Dermis blood vessel endothelial cell (primary cell): ENCODE measurements at regions not wholly inside any gene's neighbourhood (a gene's known extent, or its start where the extent isn't known, plus 50 kb on each side); places are given as distances from the start of the nearest gene placed in this dataset.

Source experiments
- DNase-seq: peaks from one replicate; pipeline ENCODE4 v3.0.0; 2010

DNA sequence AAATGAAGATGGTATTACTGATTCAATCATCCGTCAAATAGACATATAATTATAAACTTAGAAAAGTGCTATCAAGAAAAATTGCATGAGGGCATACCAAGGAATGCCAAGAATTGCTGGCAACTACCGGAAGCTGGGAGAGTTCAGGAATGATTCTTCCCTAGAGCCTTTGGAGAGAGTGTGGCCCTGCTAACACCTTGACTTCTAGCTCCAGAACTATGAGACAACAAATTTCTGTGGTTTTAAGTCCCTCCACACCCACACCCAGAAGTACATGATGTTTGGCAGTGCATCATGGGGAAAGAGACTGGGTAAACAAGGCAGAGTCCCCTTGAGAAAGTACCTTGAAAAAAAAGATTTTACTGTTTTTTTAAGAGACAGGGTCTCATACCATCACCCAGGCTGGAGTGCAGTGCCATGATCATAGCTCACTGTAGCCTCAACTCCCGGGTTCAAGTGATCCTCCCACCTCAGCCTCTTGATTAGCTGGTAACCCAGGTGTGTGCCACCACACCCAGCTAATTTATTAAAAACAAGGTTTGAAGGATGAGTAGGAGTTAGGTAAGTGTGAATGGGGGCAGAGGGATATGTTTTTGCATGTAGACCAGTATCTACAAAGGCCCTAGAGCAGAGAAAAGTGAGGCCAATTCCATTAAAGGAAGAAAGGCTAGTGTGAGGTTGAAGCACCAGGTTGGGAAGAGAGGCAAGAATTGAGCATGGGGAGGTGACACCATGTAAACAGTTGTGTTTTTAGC lies 53.1 kb downstream of the GSX2 start:
- DNase-seq, result no peak

DNA sequence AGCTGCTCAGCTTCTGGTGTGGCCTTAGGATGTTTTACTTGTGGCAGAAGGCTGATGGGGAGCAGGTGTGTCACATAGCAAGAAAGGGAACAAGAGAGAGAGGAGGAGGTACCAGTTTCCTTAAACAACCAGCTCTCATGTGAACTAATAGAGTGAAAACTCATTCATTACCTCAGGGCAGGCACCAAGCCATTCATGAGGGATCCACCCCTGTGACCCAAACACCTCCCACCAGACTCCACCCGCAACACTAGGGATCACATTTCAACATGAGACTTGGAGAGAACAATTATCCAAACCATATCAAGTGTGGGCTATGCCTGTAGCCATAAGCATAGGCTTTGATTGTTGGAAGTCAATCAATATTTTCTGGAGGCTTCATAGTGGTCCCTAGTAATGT lies 56.0 kb downstream of the GSX2 start:
- DNase-seq, result no peak

DNA sequence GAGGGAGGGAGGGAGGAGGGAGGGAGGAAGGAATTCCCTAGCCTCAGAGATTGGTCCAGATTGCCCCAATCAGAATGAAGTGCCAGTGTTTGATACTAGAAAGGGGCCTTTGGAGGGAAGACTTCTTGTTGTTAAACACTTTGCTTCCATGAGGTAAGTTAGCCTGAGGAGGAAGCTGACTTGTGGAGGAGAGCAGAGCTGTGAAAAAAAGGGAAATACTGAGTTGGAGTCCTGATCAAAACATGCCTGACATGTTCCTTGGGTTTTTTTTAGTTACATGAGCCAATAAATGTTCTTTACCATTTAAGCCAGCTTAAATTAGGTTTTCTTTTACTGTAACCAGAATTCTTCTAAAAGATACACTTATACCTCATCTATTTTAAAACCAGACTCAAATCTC lies 57.6 kb downstream of the GSX2 start:
- DNase-seq, result no peak

DNA sequence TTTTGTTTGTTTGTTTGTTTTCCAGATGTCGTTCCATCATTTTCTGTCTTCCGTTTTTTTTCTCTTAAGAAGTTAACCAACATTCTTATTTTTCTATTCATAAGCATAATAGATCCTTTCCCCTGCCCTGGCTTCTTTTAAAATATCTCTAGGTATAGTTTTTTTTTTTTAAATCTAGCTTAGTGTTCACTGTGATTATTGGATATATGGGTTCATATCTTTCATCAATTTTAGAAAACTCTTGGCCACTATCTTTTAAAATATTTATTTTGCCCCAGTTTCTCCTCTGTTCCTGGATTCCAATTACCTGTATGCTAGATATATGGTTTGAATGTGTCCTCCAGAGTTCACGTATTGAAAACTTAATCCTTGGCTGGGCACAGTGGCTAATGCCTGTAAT lies 59.6 kb downstream of the GSX2 start:
- no peak for DNase-seq

DNA sequence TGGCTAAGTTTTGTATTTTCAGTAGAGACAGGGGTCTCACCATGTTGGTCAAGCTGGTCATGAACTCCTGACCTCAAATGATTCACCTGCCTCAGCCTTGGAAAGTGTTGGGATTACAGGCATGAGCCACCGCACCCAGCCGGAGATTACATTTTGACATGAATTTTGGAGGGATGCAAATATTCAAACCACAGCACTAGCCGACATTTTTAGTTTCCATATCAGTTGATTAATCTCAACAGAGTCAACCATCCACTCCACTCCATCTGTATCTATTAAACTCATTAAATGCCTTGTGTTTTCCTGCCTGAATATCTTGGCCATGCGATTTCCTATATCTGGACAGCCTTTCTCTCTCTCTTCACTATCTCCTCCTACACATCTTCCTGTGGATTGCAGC lies 64.1 kb upstream of the PDGFRA start:
- no peak for DNase-seq

DNA sequence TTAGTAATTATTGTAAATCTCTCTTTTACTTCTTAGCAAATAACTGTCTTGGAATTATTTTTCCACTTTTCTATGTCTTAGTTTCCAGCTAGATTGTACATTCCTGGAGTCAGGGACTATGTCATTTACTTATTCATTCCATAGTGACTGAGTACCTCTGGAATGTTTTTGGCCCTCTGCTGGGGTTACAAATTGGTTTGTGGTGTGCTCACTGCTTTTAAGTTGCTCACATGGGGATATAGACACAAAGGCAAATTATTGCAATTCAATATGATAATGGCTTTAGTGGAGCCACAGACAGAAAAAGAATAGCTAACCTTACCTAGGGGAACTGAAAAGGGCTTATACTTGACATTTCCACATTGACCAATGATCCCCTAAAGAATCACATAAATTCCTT lies 63.7 kb upstream of the PDGFRA start:
- peak; percentile 5 for DNase-seq

DNA sequence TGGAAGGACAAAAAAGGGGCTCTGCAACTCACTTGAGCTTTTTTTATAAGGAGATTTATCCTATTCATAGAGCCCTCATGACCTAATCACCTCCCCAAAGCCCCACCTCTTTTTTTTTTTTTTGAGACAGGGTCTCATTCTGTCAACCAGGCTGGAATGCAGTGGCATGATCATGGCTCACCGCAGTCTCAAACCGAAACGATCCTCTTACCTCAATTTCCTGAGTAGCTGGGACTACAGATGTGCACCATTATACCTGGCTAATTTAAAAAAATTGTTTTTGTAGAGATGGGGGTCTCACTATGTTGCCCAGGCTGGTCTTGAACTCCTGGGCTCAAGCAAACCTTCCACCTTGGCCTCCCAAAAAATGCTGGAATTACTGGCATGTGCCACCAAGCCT lies 61.6 kb upstream of the PDGFRA start:
- DNase-seq, result no peak

DNA sequence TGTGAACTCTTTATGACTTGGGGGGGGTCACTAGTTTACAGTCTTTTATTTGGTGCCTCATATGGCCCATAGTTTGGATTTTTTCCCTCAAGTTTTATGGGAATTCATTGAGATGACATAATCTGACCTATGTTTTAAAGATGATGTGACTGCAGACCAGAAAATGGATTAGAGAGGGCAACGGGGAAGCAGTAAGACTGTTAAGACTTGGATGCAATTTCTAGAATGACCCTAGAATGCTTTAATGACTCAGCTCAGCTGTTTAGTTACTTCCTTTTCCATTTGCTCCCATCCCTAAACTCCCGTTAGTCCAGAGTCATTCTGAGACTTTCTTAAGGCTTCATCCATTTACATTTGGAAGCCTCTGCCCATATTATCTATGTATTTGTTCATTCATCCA lies 59.9 kb upstream of the PDGFRA start:
- DNase-seq, result no peak

DNA sequence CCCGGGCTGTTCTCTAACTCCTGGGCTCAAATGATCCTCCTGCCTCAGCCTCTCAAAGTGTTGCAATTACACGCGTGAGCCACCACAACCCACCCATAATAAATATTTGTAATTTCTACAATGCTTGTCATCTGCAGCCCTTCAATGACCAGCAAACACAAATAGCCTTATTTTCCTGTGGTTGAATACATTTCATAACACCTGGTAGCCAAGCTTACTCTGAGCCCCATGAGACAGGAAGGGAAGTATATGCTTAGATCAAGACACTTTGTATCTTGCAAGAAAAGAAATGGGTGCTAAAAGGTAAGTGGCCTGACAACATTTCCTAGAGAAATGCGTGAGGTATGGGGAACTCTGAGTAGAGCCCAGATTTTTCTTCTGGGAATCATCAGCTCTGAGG lies 56.9 kb upstream of the PDGFRA start:
- DNase-seq, result no peak

DNA sequence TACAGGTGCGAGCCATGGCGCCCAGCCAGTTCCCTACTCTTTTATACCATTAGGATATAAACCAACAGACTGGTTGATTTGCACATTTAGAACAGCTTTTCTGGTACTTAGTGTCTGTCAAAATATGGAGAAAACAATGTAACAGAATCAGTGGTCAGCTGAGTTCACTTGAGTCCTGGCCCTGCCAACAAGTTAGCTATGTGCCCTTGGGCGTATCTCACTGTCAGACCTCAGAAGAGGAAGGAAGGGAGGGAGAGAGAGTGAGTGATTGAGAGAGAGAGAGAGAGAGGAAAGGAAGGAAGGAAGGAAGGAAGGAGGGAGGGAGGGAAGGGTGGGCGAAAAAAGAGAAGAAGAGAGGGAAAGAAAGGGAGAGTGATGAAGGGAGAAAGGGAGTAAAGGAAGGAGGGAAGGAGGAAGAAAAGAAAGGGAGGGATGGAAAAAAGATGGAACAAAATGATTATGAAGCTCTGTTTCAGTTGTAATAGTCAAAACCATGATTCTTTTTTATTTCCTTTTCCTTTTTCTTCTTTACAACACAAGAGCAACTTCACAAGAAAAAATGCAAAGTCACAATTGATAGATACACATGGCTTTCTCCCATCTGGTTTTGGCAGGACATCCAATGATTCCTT lies 55.7 kb upstream of the PDGFRA start:
- DNase-seq, result no peak

DNA sequence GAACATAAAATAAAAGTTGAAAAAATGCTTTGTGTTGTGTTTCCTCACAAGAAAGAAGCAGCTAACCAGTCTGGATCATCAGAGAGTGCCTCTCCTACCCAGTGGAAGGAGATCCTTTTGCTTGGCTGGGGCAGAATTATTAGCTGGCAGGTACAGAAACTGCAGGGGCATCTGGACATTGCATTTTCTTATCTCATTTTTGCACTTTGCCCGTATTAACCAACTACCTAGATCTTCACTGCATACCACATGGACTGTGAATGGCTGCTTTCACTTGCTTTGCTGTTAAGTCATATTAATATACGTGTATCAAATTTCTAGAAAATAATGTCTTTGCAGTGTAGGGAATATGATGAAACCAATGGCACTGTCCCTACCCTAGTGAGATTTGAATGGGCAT lies 52.9 kb upstream of the PDGFRA start:
- no peak for DNase-seq
